Fibroblast of lung (primary cell): ENCODE measurements at regions not wholly inside any gene's neighbourhood (a gene's known extent, or its start where the extent isn't known, plus 50 kb on each side); places are given as distances from the start of the nearest gene placed in this dataset.

Source experiments
- EZH2 ChIP-seq: IDR thresholded peaks from 2 replicates; pipeline ENCODE4 v1.5.1; 2012; ENCODE audit warnings: low read length, control low read depth, mild to moderate bottlenecking; ENCODE audit errors: missing control alignments
- TF ChIP-seq, protein P1 (sequence below), 2 donors: IDR thresholded peaks in 1 of 2; conservative IDR thresholded peaks in 1 of 2; 1 replicate in 1 of 2; 2 replicates in 1 of 2; pipeline ENCODE4 v1.5.1; 2011 to 2012; ENCODE audit warnings: low read length in 2 of 2, control low read depth in 1 of 2, inconsistent platforms in 1 of 2, low read depth in 1 of 2, mild to moderate bottlenecking in 1 of 2

- TF ChIP-seq, protein P1, sequence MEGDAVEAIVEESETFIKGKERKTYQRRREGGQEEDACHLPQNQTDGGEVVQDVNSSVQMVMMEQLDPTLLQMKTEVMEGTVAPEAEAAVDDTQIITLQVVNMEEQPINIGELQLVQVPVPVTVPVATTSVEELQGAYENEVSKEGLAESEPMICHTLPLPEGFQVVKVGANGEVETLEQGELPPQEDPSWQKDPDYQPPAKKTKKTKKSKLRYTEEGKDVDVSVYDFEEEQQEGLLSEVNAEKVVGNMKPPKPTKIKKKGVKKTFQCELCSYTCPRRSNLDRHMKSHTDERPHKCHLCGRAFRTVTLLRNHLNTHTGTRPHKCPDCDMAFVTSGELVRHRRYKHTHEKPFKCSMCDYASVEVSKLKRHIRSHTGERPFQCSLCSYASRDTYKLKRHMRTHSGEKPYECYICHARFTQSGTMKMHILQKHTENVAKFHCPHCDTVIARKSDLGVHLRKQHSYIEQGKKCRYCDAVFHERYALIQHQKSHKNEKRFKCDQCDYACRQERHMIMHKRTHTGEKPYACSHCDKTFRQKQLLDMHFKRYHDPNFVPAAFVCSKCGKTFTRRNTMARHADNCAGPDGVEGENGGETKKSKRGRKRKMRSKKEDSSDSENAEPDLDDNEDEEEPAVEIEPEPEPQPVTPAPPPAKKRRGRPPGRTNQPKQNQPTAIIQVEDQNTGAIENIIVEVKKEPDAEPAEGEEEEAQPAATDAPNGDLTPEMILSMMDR (conservative IDR thresholded peaks at IDR 0.05 in 1 of 2, IDR thresholded peaks at IDR 0.05 in 1 of 2; ENCODE audit: low read depth in 1 of 2, low read length in 2 of 2) = no peak
- no peak for TF ChIP-seq EZH2
Measured at GRCh38 chr11:38818720-38819119, 2220.7 kb upstream of the RAG2 start.
